Neural progenitor cell (in vitro differentiated cells): ENCODE measurements at regions not wholly inside any gene's neighbourhood (a gene's known extent, or its start where the extent isn't known, plus 50 kb on each side); places are given as distances from the start of the nearest gene placed in this dataset.

Source experiments
- DNase-seq: peaks from one replicate; pipeline ENCODE4 v3.0.0-alpha.2; 2016; ENCODE audit warnings: low spot score
- H2AFZ ChIP-seq: fragments of 200-600 bp; sonication (generic); replicated peaks from 2 replicates; pipeline ENCODE4 v1.6.1; 2016; ENCODE audit warnings: antibody characterized with exemption
- H3F3A ChIP-seq: fragments of 200-600 bp; sonication (generic); 2 replicates; pipeline ENCODE4 v1.6.1; 2016; ENCODE audit warnings: antibody characterized with exemption, low read depth
- H3K27ac ChIP-seq: fragments of 200-600 bp; sonication (generic); 2 replicates; pipeline ENCODE4 v1.5.1; 2016; ENCODE audit warnings: mild to moderate bottlenecking
- H3K27me3 ChIP-seq: fragments of 200-600 bp; sonication (generic); 2 replicates; pipeline ENCODE4 v1.6.1; 2016; ENCODE audit warnings: mild to moderate bottlenecking, moderate library complexity
- H3K36me3 ChIP-seq: fragments of 200-600 bp; sonication (generic); 2 replicates; pipeline ENCODE4 v1.5.1; 2016
- H3K4me1 ChIP-seq: fragments of 200-600 bp; sonication (generic); 2 replicates; pipeline ENCODE4 v1.6.1; 2016; ENCODE audit warnings: mixed run types
- H3K4me2 ChIP-seq: fragments of 200-600 bp; sonication (generic); 2 replicates; pipeline ENCODE4 v1.6.1; 2016
- H3K4me3 ChIP-seq: fragments of 200-600 bp; sonication (generic); 2 replicates; pipeline ENCODE4 v1.5.1; 2016
- H3K79me2 ChIP-seq: fragments of 200-600 bp; sonication (generic); 2 replicates; pipeline ENCODE4 v1.6.1; 2016; ENCODE audit warnings: low read depth
- H3K9ac ChIP-seq: fragments of 200-600 bp; sonication (generic); 2 replicates; pipeline ENCODE4 v1.6.1; 2016
- H3K9me3 ChIP-seq: fragments of 200-600 bp; sonication (generic); 2 replicates; pipeline ENCODE4 v1.5.1; 2016; ENCODE audit warnings: low read depth
- H4K20me1 ChIP-seq: fragments of 200-600 bp; sonication (generic); 2 replicates; pipeline ENCODE4 v1.6.1; 2016; ENCODE audit warnings: low read depth
- H3K27ac Mint-ChIP-seq: 3 replicates; pipeline ENCODE4 v1.8.0; 2021; ENCODE audit warnings: mixed read lengths
- H3K27me3 Mint-ChIP-seq: 2 replicates; pipeline ENCODE4 v1.8.0; 2022; ENCODE audit warnings: low read depth, mild to moderate bottlenecking, inconsistent platforms, moderate library complexity, mixed read lengths; ENCODE audit not compliant: insufficient read depth
- H3K36me3 Mint-ChIP-seq: 3 replicates; pipeline ENCODE4 v1.8.0; 2021; ENCODE audit warnings: mixed read lengths
- H3K4me1 Mint-ChIP-seq: 3 replicates; pipeline ENCODE4 v1.8.0; 2021; ENCODE audit warnings: mixed read lengths
- H3K4me3 Mint-ChIP-seq: 3 replicates; pipeline ENCODE4 v1.8.0; 2021; ENCODE audit warnings: mild to moderate bottlenecking, moderate library complexity, mixed read lengths
- H3K9me3 Mint-ChIP-seq: 3 replicates; pipeline ENCODE4 v1.8.0; 2020; ENCODE audit warnings: mixed read lengths
- EZH2 ChIP-seq: fragments of 200-600 bp; sonication (generic); IDR thresholded peaks from 2 replicates; pipeline ENCODE4 v1.6.1; 2017; ENCODE audit warnings: antibody characterized with exemption, mild to moderate bottlenecking, moderate library complexity
- EZH2phosphoT487 ChIP-seq: fragments of 200-600 bp; sonication (generic); IDR thresholded peaks from 2 replicates; pipeline ENCODE4 v1.6.1; 2017; ENCODE audit warnings: antibody characterized with exemption
- TF ChIP-seq, protein P1 (sequence below): fragments of 200-600 bp; sonication (generic); IDR thresholded peaks from 2 replicates; pipeline ENCODE4 v1.5.1; 2017; ENCODE audit warnings: antibody characterized with exemption, mild to moderate bottlenecking

DNA sequence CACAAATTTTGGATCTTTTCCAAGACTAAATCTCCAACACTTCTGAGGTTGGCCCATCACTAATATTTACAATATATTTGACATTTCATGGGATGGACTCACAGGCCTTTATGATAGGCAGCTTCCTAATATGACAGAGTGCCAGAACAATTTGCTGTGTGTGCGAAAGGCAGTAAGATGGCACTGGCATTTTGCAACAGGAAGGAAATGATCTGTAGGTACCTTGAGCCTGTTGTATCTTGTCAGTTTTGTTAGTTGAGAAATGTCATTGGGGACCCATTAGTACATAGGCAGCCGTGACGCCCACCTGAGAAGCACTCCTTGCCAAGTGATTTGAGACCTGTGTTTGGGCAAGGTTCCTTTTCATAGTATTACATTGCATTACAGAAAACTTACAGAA lies 153.4 kb upstream of the HEY2 start:
- Histone ChIP-seq H3K27ac (no peak overlapping the region), H3K9me3 (no peaks in the 10 kb centered on the region), H3K27me3 (no peaks in the 10 kb centered on the region), H3K4me2 (no peak overlapping the region), H3K36me3 (no peaks in the 10 kb centered on the region), H3K4me1 (peaks cover 6% of the 10 kb centered on the region), H3F3A (no peaks in the 10 kb centered on the region), H4K20me1 (no peaks in the 10 kb centered on the region), H3K79me2 (no peaks in the 10 kb centered on the region), H3K4me3 (no peak overlapping the region), H3K9ac (no peak overlapping the region), H2AFZ (no peak overlapping the region)
- peaks cover 21% of the 10 kb centered on the region for H3K4me1 Mint-ChIP-seq
- H3K9me3 Mint-ChIP-seq, result no peaks in the 10 kb centered on the region
- H3K36me3 Mint-ChIP-seq, result no peaks in the 10 kb centered on the region
- H3K27ac Mint-ChIP-seq, result no peak overlapping the region
- DNase-seq, result no peak
- TF ChIP-seq EZH2, result no peak
- TF ChIP-seq, protein P1, sequence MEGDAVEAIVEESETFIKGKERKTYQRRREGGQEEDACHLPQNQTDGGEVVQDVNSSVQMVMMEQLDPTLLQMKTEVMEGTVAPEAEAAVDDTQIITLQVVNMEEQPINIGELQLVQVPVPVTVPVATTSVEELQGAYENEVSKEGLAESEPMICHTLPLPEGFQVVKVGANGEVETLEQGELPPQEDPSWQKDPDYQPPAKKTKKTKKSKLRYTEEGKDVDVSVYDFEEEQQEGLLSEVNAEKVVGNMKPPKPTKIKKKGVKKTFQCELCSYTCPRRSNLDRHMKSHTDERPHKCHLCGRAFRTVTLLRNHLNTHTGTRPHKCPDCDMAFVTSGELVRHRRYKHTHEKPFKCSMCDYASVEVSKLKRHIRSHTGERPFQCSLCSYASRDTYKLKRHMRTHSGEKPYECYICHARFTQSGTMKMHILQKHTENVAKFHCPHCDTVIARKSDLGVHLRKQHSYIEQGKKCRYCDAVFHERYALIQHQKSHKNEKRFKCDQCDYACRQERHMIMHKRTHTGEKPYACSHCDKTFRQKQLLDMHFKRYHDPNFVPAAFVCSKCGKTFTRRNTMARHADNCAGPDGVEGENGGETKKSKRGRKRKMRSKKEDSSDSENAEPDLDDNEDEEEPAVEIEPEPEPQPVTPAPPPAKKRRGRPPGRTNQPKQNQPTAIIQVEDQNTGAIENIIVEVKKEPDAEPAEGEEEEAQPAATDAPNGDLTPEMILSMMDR, result no peak
- H3K27me3 Mint-ChIP-seq, result peaks cover 11% of the 10 kb centered on the region
- H3K4me3 Mint-ChIP-seq, result no peak overlapping the region

DNA sequence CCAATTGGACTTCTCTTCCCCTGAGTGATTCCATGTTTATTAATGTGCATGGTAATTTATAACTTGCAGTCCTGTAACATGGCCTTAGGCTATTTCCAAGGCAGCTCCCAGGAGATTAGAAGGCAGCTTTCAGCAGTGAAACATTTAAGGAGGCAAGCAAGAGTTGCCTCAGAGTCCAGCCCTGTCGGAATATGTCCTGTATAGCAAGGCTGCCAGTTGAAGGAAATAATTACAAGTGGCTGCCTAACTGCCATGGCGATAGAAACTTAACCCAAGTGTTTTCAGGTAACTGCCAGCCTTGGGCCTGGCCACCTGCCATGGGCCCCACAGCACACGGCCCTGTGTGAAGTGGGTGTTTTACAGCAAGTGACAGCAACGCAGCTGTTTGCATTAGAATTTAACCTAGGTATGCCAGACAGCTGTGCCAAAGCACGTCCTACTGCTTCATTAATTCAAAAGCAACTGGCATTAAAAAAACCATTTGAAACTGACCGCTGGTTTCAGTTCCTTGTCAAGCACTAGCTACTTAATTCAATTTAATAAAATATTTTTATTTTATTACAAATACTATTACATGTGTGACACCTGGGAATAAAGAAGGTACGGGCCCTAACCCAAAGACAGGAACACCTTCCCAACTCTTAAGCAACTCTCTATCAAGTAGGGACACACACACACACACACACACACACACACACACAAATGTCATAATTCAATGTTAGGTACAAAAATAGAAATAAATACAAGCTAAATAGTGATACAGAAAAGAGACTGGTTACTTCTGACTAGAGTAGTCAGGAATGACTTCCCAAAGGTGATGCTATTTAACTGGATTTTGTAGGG lies 151.8 kb upstream of the HEY2 start:
- H3K4me3 Mint-ChIP-seq, result no peak overlapping the region
- H3F3A ChIP-seq, result no peaks in the 10 kb centered on the region
- no peaks in the 10 kb centered on the region for H3K36me3 Mint-ChIP-seq
- H3K27me3 Mint-ChIP-seq, result peaks cover 11% of the 10 kb centered on the region
- DNase-seq, result no peak
- no peak overlapping the region for H3K9ac ChIP-seq
- no peaks in the 10 kb centered on the region for H3K36me3 ChIP-seq
- TF ChIP-seq EZH2phosphoT487, result no peak
- TF ChIP-seq EZH2, result no peak
- TF ChIP-seq, protein P1, result no peak
- no peak overlapping the region for H2AFZ ChIP-seq
- no peaks in the 10 kb centered on the region for H3K79me2 ChIP-seq
- peaks cover 6% of the 10 kb centered on the region for H3K4me1 ChIP-seq
- peak overlapping the region; percentile 19 for H3K27ac Mint-ChIP-seq
- no peaks in the 10 kb centered on the region for H3K27me3 ChIP-seq
- no peak overlapping the region for H3K27ac ChIP-seq
- H3K4me1 Mint-ChIP-seq, result peaks cover 21% of the 10 kb centered on the region
- H3K9me3 Mint-ChIP-seq, result no peaks in the 10 kb centered on the region
- no peaks in the 10 kb centered on the region for H3K9me3 ChIP-seq
- H4K20me1 ChIP-seq, result no peaks in the 10 kb centered on the region
- no peak overlapping the region for H3K4me2 ChIP-seq
- H3K4me3 ChIP-seq, result no peak overlapping the region

DNA sequence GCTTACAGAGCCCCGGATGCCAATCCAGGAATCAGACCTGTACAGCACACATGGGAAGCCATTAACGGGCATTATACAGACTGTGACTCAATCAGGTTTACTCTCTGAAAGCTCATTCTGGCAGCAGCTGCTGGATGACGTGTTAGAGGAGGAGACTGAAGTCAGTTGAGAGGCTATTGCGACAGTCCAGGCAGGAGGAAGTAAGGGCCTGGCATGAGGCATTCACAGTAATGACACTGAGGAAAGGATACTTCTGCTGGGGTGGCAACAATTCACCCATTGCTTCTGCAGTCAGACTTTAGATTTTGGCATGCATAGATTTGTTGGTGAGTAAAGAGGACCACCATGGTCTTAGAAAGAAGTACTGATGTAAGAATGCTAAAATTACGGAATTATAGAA lies 151.0 kb upstream of the HEY2 start:
- peak overlapping the region; percentile 19 for H3K27ac Mint-ChIP-seq
- H3K4me2 ChIP-seq, result no peak overlapping the region
- H3K4me3 Mint-ChIP-seq, result no peak overlapping the region
- no peak for DNase-seq
- H3K9ac ChIP-seq, result no peak overlapping the region
- H3K4me1 Mint-ChIP-seq, result peaks cover 21% of the 10 kb centered on the region
- H3K36me3 ChIP-seq, result no peaks in the 10 kb centered on the region
- TF ChIP-seq EZH2 (no peak), EZH2phosphoT487 (no peak)
- TF ChIP-seq, protein P1, result no peak
- H3K9me3 Mint-ChIP-seq, result peaks cover 3% of the 10 kb centered on the region
- peak overlapping the region; percentile 32 for H2AFZ ChIP-seq
- H3F3A ChIP-seq, result no peaks in the 10 kb centered on the region
- H3K9me3 ChIP-seq, result no peaks in the 10 kb centered on the region
- peaks cover 6% of the 10 kb centered on the region for H3K4me1 ChIP-seq
- no peaks in the 10 kb centered on the region for H3K36me3 Mint-ChIP-seq
- no peak overlapping the region for H3K4me3 ChIP-seq
- H3K79me2 ChIP-seq, result no peaks in the 10 kb centered on the region
- H3K27me3 Mint-ChIP-seq, result peaks cover 11% of the 10 kb centered on the region
- no peaks in the 10 kb centered on the region for H3K27me3 ChIP-seq
- H4K20me1 ChIP-seq, result no peaks in the 10 kb centered on the region
- H3K27ac ChIP-seq, result no peak overlapping the region
